ENCODE measurements at regions not wholly inside any gene's neighbourhood (a gene's known extent, or its start where the extent isn't known, plus 50 kb on each side); places are given as distances from the start of the nearest gene placed in this dataset.
"Not testable (repeated sequence)": the region's sequence is repeated elsewhere in the genome, so short reads cannot be mapped to it uniquely, and the experiment has no call there.

DNA sequence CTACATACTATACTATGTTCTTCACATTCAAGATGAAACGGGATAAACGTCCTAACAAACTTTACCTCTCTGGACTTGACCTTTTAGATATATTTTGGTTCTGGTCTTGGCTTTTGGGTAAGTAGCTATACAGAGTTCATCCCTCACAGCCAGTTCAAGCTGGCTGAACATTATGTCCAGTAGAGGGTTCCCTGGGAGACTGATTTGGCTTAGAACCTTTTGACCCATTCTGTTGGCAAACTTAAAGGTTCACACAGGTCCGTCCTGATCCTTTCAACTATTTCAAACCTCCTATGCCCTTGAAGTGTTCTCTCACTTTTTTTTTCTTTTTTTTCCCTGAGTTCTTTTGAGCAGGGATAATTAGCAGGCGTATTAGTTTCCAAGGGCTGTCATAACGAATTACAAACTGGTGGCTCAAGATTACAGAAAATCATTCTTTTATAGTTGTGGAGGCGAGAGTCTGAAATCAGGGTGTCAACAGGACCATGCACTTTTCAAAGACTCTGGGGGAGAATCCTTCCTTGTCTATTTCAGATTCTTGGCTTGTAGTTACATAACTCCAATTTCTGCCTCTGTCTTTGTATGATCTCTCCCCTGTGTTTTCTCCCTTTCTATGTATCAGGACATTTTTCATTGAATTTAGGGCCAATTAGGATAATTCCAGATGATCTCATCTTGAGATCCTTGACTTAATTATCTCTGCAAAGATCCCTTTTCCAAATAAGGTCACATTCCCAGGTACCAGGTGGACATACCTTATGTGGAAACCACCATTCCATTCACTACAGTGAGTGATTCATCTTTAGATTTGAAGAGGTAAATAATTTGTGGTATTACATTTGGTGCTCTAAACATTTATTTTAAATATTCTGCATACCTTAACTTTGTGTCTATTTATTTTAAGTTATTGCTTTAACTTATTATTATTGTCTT, 257.4 kb upstream of the USP25 start:
- H3K9ac ChIP-seq (ENCODE audit: low read length), result no peak overlapping the region
- DNase-seq (ENCODE audit: low read depth) (no peak), FAIRE-seq (no peak)
- no peaks in the 10 kb centered on the region for H3K36me3 ChIP-seq (ENCODE audit: insufficient read depth, low read length)
- H3K27ac ChIP-seq (ENCODE audit: low read depth, low read length), result no peak overlapping the region
- H3K4me3 Mint-ChIP-seq (ENCODE audit: unreplicated experiment), result no peak overlapping the region
- H3K27ac Mint-ChIP-seq (ENCODE audit: unreplicated experiment), result no peak overlapping the region
- no peak overlapping the region for H3K4me2 ChIP-seq (ENCODE audit: low read length)
- H3K79me2 ChIP-seq (ENCODE audit: insufficient read depth, low read length), result no peaks in the 10 kb centered on the region
- H2AFZ ChIP-seq (ENCODE audit: low read depth, low read length), result no peak overlapping the region
- H3K9me3 ChIP-seq (ENCODE audit: insufficient read depth, low read depth, low read length), result no peaks in the 10 kb centered on the region
- peaks cover 3% of the 10 kb centered on the region for H3K4me1 Mint-ChIP-seq (ENCODE audit: low read depth, unreplicated experiment)
- H3K36me3 Mint-ChIP-seq (ENCODE audit: low read depth, unreplicated experiment), result no peaks in the 10 kb centered on the region
- H3K4me1 ChIP-seq (ENCODE audit: insufficient read depth, low read length), result no peaks in the 10 kb centered on the region
- no peaks in the 10 kb centered on the region for H4K20me1 ChIP-seq (ENCODE audit: insufficient read depth, low read length)
- peaks cover 2% of the 10 kb centered on the region for H3K9me3 Mint-ChIP-seq (ENCODE audit: unreplicated experiment)
- no peaks in the 10 kb centered on the region for H3K27me3 ChIP-seq (ENCODE audit: insufficient read depth, low read length)
- H3K4me3 ChIP-seq (ENCODE audit: insufficient read depth, low read depth, low read length), result no peak overlapping the region
- H3K27me3 Mint-ChIP-seq (ENCODE audit: low read depth, unreplicated experiment), result no peaks in the 10 kb centered on the region
- no peak for TF ChIP-seq CTCF (IDR thresholded peaks at IDR 0.05; ENCODE audit: insufficient read depth, low read depth, low read length)
- TF ChIP-seq EZH2 (IDR thresholded peaks at IDR 0.05; ENCODE audit: insufficient read depth, low read length), result no peak

GRCh38 chr21:15477773-15478172, 252.0 kb upstream of the USP25 start:
- H3K4me1 Mint-ChIP-seq (ENCODE audit: low read depth, unreplicated experiment); H3K27me3 Mint-ChIP-seq (ENCODE audit: low read depth, unreplicated experiment); H3K9me3 ChIP-seq (ENCODE audit: insufficient read depth, low read depth, low read length); H3K4me3 ChIP-seq (ENCODE audit: insufficient read depth, low read depth, low read length); H3K4me3 Mint-ChIP-seq (ENCODE audit: unreplicated experiment); H3K9ac ChIP-seq (ENCODE audit: low read length); H3K36me3 ChIP-seq (ENCODE audit: insufficient read depth, low read length); H4K20me1 ChIP-seq (ENCODE audit: insufficient read depth, low read length); H3K4me1 ChIP-seq (ENCODE audit: insufficient read depth, low read length); H3K79me2 ChIP-seq (ENCODE audit: insufficient read depth, low read length); H3K27ac Mint-ChIP-seq (ENCODE audit: unreplicated experiment); H3K4me2 ChIP-seq (ENCODE audit: low read length); FAIRE-seq; H3K27me3 ChIP-seq (ENCODE audit: insufficient read depth, low read length); H3K36me3 Mint-ChIP-seq (ENCODE audit: low read depth, unreplicated experiment); H3K9me3 Mint-ChIP-seq (ENCODE audit: unreplicated experiment); H3K27ac ChIP-seq (ENCODE audit: low read depth, low read length); DNase-seq (ENCODE audit: low read depth); H2AFZ ChIP-seq (ENCODE audit: low read depth, low read length): not testable (repeated sequence)

DNA sequence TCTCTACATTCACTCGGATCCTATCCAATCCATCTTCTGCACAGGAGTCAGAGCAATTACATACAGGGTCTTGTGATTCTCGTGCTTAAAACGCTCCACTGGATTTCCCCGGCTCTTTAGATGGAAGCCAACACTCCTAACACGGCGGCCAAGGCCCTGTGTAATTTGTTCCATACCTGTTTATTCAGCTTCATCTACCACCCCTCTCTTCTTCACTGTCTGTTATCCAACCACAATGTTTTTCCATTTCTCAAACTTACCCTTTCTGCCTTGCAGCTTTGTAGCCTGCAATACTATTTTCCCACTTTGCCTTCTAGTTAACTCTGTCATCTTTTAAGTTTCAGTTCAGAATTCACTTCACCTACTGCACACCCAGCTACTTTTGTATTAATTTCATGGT, 249.6 kb upstream of the USP25 start:
- Mint-ChIP-seq H3K27ac (ENCODE audit: unreplicated experiment) (no peak overlapping the region), H3K4me1 (ENCODE audit: low read depth, unreplicated experiment) (peaks cover 2% of the 10 kb centered on the region), H3K36me3 (ENCODE audit: low read depth, unreplicated experiment) (no peaks in the 10 kb centered on the region), H3K4me3 (ENCODE audit: unreplicated experiment) (no peak overlapping the region), H3K9me3 (ENCODE audit: unreplicated experiment) (peaks cover 2% of the 10 kb centered on the region), H3K27me3 (ENCODE audit: low read depth, unreplicated experiment) (no peaks in the 10 kb centered on the region)
- Histone ChIP-seq H3K9ac (ENCODE audit: low read length) (no peak overlapping the region), H3K4me1 (ENCODE audit: insufficient read depth, low read length) (no peaks in the 10 kb centered on the region), H4K20me1 (ENCODE audit: insufficient read depth, low read length) (no peaks in the 10 kb centered on the region), H3K4me2 (ENCODE audit: low read length) (no peak overlapping the region), H2AFZ (ENCODE audit: low read depth, low read length) (no peak overlapping the region), H3K9me3 (ENCODE audit: insufficient read depth, low read depth, low read length) (no peaks in the 10 kb centered on the region), H3K27me3 (ENCODE audit: insufficient read depth, low read length) (no peaks in the 10 kb centered on the region), H3K27ac (ENCODE audit: low read depth, low read length) (no peak overlapping the region), H3K4me3 (ENCODE audit: insufficient read depth, low read depth, low read length) (no peak overlapping the region), H3K79me2 (ENCODE audit: insufficient read depth, low read length) (no peaks in the 10 kb centered on the region), H3K36me3 (ENCODE audit: insufficient read depth, low read length) (no peaks in the 10 kb centered on the region)
- no peak for TF ChIP-seq CTCF (IDR thresholded peaks at IDR 0.05; ENCODE audit: insufficient read depth, low read depth, low read length)
- TF ChIP-seq EZH2 (IDR thresholded peaks at IDR 0.05; ENCODE audit: insufficient read depth, low read length), result no peak
- FAIRE-seq (no peak), DNase-seq (ENCODE audit: low read depth) (no peak)

All from astrocyte (in vitro differentiated cells and primary cell).